HG03175 (cell line): ENCODE measurements at regions not wholly inside any gene's neighbourhood (a gene's known extent, or its start where the extent isn't known, plus 50 kb on each side); places are given as distances from the start of the nearest gene placed in this dataset.

ENCODE experiments used
- ATAC-seq: cut with Tn5 transposase; IDR thresholded peaks from one replicate; pipeline ENCODE4 v1.9.1; 2021; ENCODE audit warnings: mild to moderate bottlenecking, moderate library complexity; ENCODE audit not compliant: unreplicated experiment

GRCh38 chr10:8588135-8588534 is 533.6 kb downstream of the GATA3 start:
- no peak for ATAC-seq

- no peak for ATAC-seq
These were observed 536.0 kb downstream of the GATA3 start for GRCh38 chr10:8590518-8590917.

- no peak for ATAC-seq
These were observed 537.2 kb downstream of the GATA3 start for GRCh38 chr10:8591640-8592039.

- no peak for ATAC-seq
These were observed 539.7 kb downstream of the GATA3 start for GRCh38 chr10:8594176-8594575.

- ATAC-seq: no peak
These were observed 540.2 kb downstream of the GATA3 start for GRCh38 chr10:8594711-8595110.

- no peak for ATAC-seq
These were observed 540.7 kb downstream of the GATA3 start for GRCh38 chr10:8595140-8595539.

GRCh38 chr10:8596929-8597472 is 542.5 kb downstream of the GATA3 start:
- ATAC-seq: no peak

- no peak for ATAC-seq
These were observed 545.7 kb downstream of the GATA3 start for GRCh38 chr10:8600192-8600591.

- ATAC-seq: no peak
These were observed 548.3 kb downstream of the GATA3 start for GRCh38 chr10:8602821-8603220.

- ATAC-seq: no peak
These were observed 559.6 kb downstream of the GATA3 start for GRCh38 chr10:8614054-8614565.

GRCh38 chr10:8615118-8615517 is 560.6 kb downstream of the GATA3 start:
- ATAC-seq: no peak

GRCh38 chr10:8616166-8616565 is 561.7 kb downstream of the GATA3 start:
- peak; percentile 74 for ATAC-seq

GRCh38 chr10:8617792-8618191 is 563.3 kb downstream of the GATA3 start:
- ATAC-seq: no peak

GRCh38 chr10:8618834-8619233 is 564.3 kb downstream of the GATA3 start:
- ATAC-seq: no peak

- ATAC-seq: no peak
These were observed 573.9 kb downstream of the GATA3 start for GRCh38 chr10:8628351-8628750.

- no peak for ATAC-seq
These were observed 579.4 kb downstream of the GATA3 start for GRCh38 chr10:8633909-8634308.

- no peak for ATAC-seq
These were observed 581.9 kb downstream of the GATA3 start for GRCh38 chr10:8636371-8636770.

- ATAC-seq: no peak
These were observed 583.2 kb downstream of the GATA3 start for GRCh38 chr10:8637640-8638039.

GRCh38 chr10:8638088-8638672 is 583.7 kb downstream of the GATA3 start:
- no peak for ATAC-seq

- ATAC-seq: no peak
These were observed 585.1 kb downstream of the GATA3 start for GRCh38 chr10:8639486-8640185.

- ATAC-seq: no peak
These were observed 585.8 kb downstream of the GATA3 start for GRCh38 chr10:8640301-8640700.

- ATAC-seq: no peak
These were observed 586.4 kb downstream of the GATA3 start for GRCh38 chr10:8640878-8641277.
